Sigmoid colon (tissue), 6 donors: ENCODE measurements at regions not wholly inside any gene's neighbourhood (a gene's known extent, or its start where the extent isn't known, plus 50 kb on each side); places are given as distances from the start of the nearest gene placed in this dataset.

Experiments
- DNase-seq: peaks from one replicate; pipeline ENCODE4 v3.0.0-alpha.2; 2019
- H3K27ac ChIP-seq, 4 donors: fragments of 200-600 bp; sonication (generic); one replicate each; pipeline ENCODE4 v1.5.1; 2016 to 2019; ENCODE audit warnings: mild to moderate bottlenecking in 1 of 4
- H3K27me3 ChIP-seq, 3 donors: fragments of 200-600 bp; sonication (generic); one replicate each; pipeline ENCODE4 v1.5.1; 2019; ENCODE audit warnings: mild to moderate bottlenecking in 1 of 3
- H3K36me3 ChIP-seq, 4 donors: fragments of 200-600 bp; sonication (generic); one replicate each; pipeline ENCODE4 v1.5.1; 2016 to 2019
- H3K4me1 ChIP-seq, 4 donors: fragments of 200-600 bp; sonication (generic); one replicate each; pipeline ENCODE4 v1.5.1; 2017 to 2019
- H3K4me3 ChIP-seq, 4 donors: fragments of 200-600 bp; sonication (generic); one replicate each; pipeline ENCODE4 v1.5.1; 2017 to 2019; ENCODE audit warnings: mild to moderate bottlenecking in 2 of 4, moderate library complexity in 1 of 4
- H3K9me3 ChIP-seq, 4 donors: fragments of 200-600 bp in 3 of 4; sonication (generic) in 3 of 4; one replicate each; pipeline versions ENCODE4 v1.5.1 to v1.6.1; 2013 to 2019
- EP300 ChIP-seq, 4 donors: sonication (generic); formaldehyde crosslinking; IDR thresholded peaks; one replicate each; pipeline ENCODE4 v1.6.1; 2017; ENCODE audit warnings: antibody characterized with exemption in 4 of 4
- POLR2A ChIP-seq, 2 donors: fragments of 450-650 bp; IDR thresholded peaks; one replicate each; pipeline ENCODE4 v1.6.1; 2016; ENCODE audit warnings: antibody characterized with exemption in 2 of 2, mild to moderate bottlenecking in 2 of 2, moderate library complexity in 2 of 2
- POLR2AphosphoS5 ChIP-seq, 4 donors: sonication (generic); formaldehyde crosslinking; IDR thresholded peaks; one replicate each; pipeline ENCODE4 v1.6.1; 2017; ENCODE audit warnings: antibody characterized with exemption in 4 of 4
- WGBS, 2 donors: extraction: QIAGEN DNeasy Blood & Tissue Kit; methylation state at CpG; one replicate each; pipeline ENCODE4 v1.1.7; 2013; 5-methylcytosine and 5-hydroxymethylcytosine counted together
- intact Hi-C: fragments of 100-400 bp; cut with DNase I; formaldehyde crosslinking; loops from one replicate; pipeline ENCODE4 v1.15.1; 2023
- TF ChIP-seq, protein P1 (sequence below), 4 experiments: fragments of 450-650 bp in 3 of 4; fragments of 200-600 bp in 1 of 4; IDR thresholded peaks; one replicate each; pipeline ENCODE4 v1.5.1; 2016 to 2019; ENCODE audit warnings: antibody characterized with exemption in 4 of 4, mild to moderate bottlenecking in 3 of 4, moderate library complexity in 2 of 4
- donor health status: healthy with polysubstance abuse.
- donor health status: healthy.

DNA sequence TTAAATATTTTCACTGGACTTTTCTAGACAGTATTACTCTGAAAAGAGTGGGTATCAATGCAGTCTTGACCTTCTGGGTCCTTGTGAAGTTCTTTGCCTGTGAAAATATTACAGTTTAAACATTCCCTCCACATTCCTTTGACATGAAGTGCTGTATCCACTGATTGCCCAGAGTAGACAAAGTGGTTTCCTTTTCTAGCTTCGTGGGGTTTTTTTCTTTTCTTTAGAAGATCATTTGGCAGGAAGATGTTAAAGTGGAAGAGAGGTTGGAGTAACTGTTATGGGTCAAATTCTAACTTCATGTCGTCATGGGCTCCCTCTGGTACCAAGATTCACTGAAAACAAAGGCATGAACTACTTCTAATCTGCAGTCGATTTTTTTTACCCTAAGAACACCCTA lies 496.9 kb downstream of the EPHA4 start:
- no peaks in the 10 kb centered on the region for H3K4me1 ChIP-seq
- WGBS, 2 donors: 44 to 51% methylated on average over 3 of the region's 3 CpGs
- H3K36me3 ChIP-seq: no peaks in the 10 kb centered on the region
- no peak overlapping the region for H3K27ac ChIP-seq
- no peaks in the 10 kb centered on the region for H3K27me3 ChIP-seq
- TF ChIP-seq EP300 (IDR thresholded peaks at IDR 0.05) (no peak), POLR2A (IDR thresholded peaks at IDR 0.05) (no peak), POLR2AphosphoS5 (IDR thresholded peaks at IDR 0.05) (no peak)
- TF ChIP-seq, protein P1, sequence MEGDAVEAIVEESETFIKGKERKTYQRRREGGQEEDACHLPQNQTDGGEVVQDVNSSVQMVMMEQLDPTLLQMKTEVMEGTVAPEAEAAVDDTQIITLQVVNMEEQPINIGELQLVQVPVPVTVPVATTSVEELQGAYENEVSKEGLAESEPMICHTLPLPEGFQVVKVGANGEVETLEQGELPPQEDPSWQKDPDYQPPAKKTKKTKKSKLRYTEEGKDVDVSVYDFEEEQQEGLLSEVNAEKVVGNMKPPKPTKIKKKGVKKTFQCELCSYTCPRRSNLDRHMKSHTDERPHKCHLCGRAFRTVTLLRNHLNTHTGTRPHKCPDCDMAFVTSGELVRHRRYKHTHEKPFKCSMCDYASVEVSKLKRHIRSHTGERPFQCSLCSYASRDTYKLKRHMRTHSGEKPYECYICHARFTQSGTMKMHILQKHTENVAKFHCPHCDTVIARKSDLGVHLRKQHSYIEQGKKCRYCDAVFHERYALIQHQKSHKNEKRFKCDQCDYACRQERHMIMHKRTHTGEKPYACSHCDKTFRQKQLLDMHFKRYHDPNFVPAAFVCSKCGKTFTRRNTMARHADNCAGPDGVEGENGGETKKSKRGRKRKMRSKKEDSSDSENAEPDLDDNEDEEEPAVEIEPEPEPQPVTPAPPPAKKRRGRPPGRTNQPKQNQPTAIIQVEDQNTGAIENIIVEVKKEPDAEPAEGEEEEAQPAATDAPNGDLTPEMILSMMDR (IDR thresholded peaks at IDR 0.05): no peak
- intact Hi-C loops: no loop called here
- H3K9me3 ChIP-seq: no peaks in the 10 kb centered on the region
- no peak overlapping the region for H3K4me3 ChIP-seq
- no peak for DNase-seq

DNA sequence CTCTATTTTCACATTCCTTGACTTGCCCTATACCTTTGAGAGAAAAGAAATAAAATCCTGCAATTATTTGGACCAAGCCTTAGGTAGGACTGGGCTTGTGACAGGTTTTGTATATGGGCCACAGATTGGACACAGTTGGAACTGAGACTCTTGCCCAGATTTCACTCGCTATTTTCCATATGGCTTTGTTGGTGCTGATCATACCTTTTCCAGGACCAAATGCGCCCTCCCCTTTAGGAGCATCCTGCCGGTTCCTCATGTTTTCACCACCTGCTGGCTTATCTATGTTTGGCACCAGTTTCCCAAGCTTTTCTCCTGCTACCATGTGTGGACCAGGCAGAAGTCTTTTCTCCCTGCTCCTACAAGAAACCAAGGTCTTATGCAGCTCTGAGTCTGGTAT lies 494.9 kb downstream of the EPHA4 start:
- Histone ChIP-seq H3K4me3 (no peak overlapping the region), H3K9me3 (no peaks in the 10 kb centered on the region), H3K36me3 (no peaks in the 10 kb centered on the region), H3K4me1 (no peaks in the 10 kb centered on the region), H3K27ac (no peak overlapping the region), H3K27me3 (no peaks in the 10 kb centered on the region)
- intact Hi-C loops: no loop called here
- DNase-seq: no peak
- TF ChIP-seq, protein P1 (IDR thresholded peaks at IDR 0.05): no peak
- no peak for TF ChIP-seq POLR2AphosphoS5 (IDR thresholded peaks at IDR 0.05)
- TF ChIP-seq POLR2A (IDR thresholded peaks at IDR 0.05): no peak
- 90 to 96% methylated on average over 3 of the region's 3 CpGs for WGBS, 2 donors

DNA sequence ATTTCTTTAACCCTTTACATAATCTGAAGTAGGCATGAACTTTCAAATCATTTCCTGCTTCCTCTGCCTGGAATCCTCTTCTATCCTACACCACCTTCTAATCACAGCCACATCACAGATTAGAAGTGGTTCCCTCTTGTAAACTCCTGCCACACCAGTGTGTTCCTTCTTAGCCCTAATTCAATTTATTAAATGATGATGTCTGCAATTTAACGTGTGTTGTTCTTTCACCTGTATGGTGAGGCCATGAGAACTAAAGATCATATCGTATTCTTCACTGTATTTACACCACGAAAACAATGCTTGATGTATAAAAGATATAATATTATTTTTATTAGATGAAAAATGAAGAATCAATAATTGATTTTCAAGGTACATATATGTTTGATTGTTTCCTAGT lies 494.3 kb downstream of the EPHA4 start:
- H3K4me3 ChIP-seq: no peak overlapping the region
- no peaks in the 10 kb centered on the region for H3K9me3 ChIP-seq
- no peaks in the 10 kb centered on the region for H3K36me3 ChIP-seq
- no peaks in the 10 kb centered on the region for H3K4me1 ChIP-seq
- no peak for TF ChIP-seq POLR2A (IDR thresholded peaks at IDR 0.05)
- TF ChIP-seq POLR2AphosphoS5 (IDR thresholded peaks at IDR 0.05): no peak
- TF ChIP-seq, protein P1 (IDR thresholded peaks at IDR 0.05): no peak
- no peak for TF ChIP-seq EP300 (IDR thresholded peaks at IDR 0.05)
- no peak overlapping the region for H3K27ac ChIP-seq
- WGBS, 2 donors: 93 to 95% methylated on average over 3 of the region's 3 CpGs
- DNase-seq: no peak
- no peaks in the 10 kb centered on the region for H3K27me3 ChIP-seq
- intact Hi-C loops: no loop called here

DNA sequence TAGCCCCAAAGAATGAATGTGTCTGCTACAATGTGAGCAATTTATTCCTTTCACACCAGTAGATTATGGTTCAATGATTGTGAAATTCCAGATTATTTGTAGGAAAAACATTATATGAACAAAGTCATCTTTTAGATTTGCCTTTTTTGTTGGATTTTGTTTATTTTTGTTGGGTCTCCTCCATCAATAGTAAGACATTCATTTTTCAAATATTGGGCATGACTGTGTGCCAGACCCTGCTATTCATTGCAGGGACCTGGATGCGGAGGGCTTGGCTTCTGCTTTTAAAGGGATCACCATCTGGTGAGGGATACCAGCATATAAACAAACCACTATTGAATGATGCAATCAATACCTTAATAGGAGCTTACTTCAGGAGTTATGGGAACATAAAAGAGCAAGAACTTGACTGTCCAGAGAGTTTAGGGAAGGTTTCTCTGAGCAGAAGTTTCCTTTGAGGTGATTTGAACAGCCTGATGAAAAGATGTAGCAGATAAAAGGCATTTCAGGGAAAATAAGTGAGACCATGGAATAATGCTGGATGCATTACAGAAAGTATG lies 486.7 kb downstream of the EPHA4 start:
- intact Hi-C loops: no loop called here
- H3K27me3 ChIP-seq: no peaks in the 10 kb centered on the region
- no peaks in the 10 kb centered on the region for H3K4me1 ChIP-seq
- TF ChIP-seq POLR2A (IDR thresholded peaks at IDR 0.05): no peak
- no peak for TF ChIP-seq POLR2AphosphoS5 (IDR thresholded peaks at IDR 0.05)
- no peak for TF ChIP-seq EP300 (IDR thresholded peaks at IDR 0.05)
- TF ChIP-seq, protein P1 (IDR thresholded peaks at IDR 0.05): no peak
- H3K9me3 ChIP-seq: no peaks in the 10 kb centered on the region
- H3K4me3 ChIP-seq: no peak overlapping the region
- no peaks in the 10 kb centered on the region for H3K36me3 ChIP-seq
- H3K27ac ChIP-seq: no peak overlapping the region
- 86 to 89% methylated on average over 1 of the region's 1 CpG for WGBS, 2 donors
- DNase-seq: no peak

DNA sequence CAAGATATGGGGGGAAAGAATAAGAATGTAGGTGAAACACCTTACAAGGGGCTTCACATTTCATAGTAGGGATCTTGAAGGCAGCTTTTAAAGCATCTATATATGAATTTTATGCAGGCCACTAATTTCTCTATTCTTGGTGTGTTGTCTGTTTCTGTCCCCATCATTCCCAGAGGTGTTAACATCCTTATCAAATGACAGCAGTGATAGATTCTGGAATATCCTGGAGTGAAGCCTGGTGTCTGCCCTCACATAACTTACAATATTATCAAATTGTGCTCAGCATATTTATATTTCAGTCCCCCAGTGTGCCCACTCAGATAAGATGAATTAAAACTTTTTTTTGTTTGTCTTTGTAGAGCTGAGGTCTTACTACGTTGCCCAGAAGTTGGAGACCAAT lies 486.2 kb downstream of the EPHA4 start:
- intact Hi-C loops: no loop called here
- H3K36me3 ChIP-seq: no peaks in the 10 kb centered on the region

More for the DNA sequence above, 486.2 kb downstream of the EPHA4 start:
- no peak overlapping the region for H3K4me3 ChIP-seq
- no peak overlapping the region for H3K27ac ChIP-seq
- 90 to 94% methylated on average over 1 of the region's 1 CpG for WGBS, 2 donors
- no peak for DNase-seq
- no peaks in the 10 kb centered on the region for H3K9me3 ChIP-seq
- H3K4me1 ChIP-seq: no peaks in the 10 kb centered on the region
- no peaks in the 10 kb centered on the region for H3K27me3 ChIP-seq
- TF ChIP-seq EP300 (IDR thresholded peaks at IDR 0.05): no peak
